K562 (cell line): ENCODE measurements at regions not wholly inside any gene's neighbourhood (a gene's known extent, or its start where the extent isn't known, plus 50 kb on each side); places are given as distances from the start of the nearest gene placed in this dataset.

ENCODE experiments used
- ATAC-seq: fragments of 200-7000 bp; cut with Tn5 transposase; 3 replicates; pipeline ENCODE4 v1.9.1; 2020; ENCODE audit warnings: moderate library complexity
- BruUV-seq: library from RNA; stranded (reverse); fragments of 400-500 nt; replicated peaks from 2 replicates; lab custom pipeline; 2021; lab: Mats Ljungman, UMichigan
- CTCF ChIA-PET: fragments of 300-600 bp; formaldehyde crosslinking; extraction: SDS; loops from one replicate; lab custom pipeline; 2021; ENCODE audit warnings: low intra/inter-chr PET ratio; lab: Yijun Ruan, JAX
- POLR2A ChIA-PET: fragments of 300-600, 350-650 bp; sonication (Branson Sonifier 250); formaldehyde crosslinking; extraction: SDS; loops from one replicate; lab custom pipeline; 2021; ENCODE audit warnings: antibody characterized with exemption, inconsistent platforms; lab: Yijun Ruan, JAX
- DNase-seq, 4 experiments: peaks; one replicate each; pipeline versions ENCODE4 v3.0.0 to v3.0.0-alpha.2; 2011 to 2018; ENCODE audit warnings: low spot score in 3 of 4, mixed read lengths in 3 of 4; ENCODE audit errors: extremely low read depth in 1 of 4
- FAIRE-seq: peaks from 2 replicates; lab custom pipeline; 2011; peaks lifted over from hg19 to GRCh38; lab: Jason Lieb, UNC
- H2AFZ ChIP-seq: 2 replicates; pipeline ENCODE4 v1.6.0; 2011; ENCODE audit warnings: low read depth, low read length, control low read depth, inconsistent platforms
- H3K27ac ChIP-seq: fragments of 200-600 bp; 3 replicates; pipeline ENCODE4 v1.8.0; 2011; ENCODE audit warnings: low read depth, mild to moderate bottlenecking, control low read depth, inconsistent platforms, low read length, moderate library complexity, mixed read lengths; ENCODE audit errors: extremely low read depth
- H3K27me3 ChIP-seq, 2 experiments: fragments of 300-600 bp in 1 of 2; 2 replicates in 1 of 2; 3 replicates in 1 of 2; pipeline versions ENCODE4 v1.6.0 to v1.8.0; 2011; ENCODE audit warnings: inconsistent platforms in 2 of 2, low read length in 2 of 2, mild to moderate bottlenecking in 1 of 2, mixed read lengths in 1 of 2, moderate library complexity in 1 of 2; ENCODE audit not compliant: control insufficient read depth in 2 of 2, insufficient read depth in 2 of 2
- H3K36me3 ChIP-seq: fragments of 300-600 bp; 3 replicates; pipeline ENCODE4 v1.8.0; 2011; ENCODE audit warnings: mild to moderate bottlenecking, low read length, inconsistent platforms; ENCODE audit not compliant: control insufficient read depth, insufficient read depth
- H3K4me1 ChIP-seq, 2 experiments: fragments of 200-600 bp in 1 of 2; replicated peaks in 1 of 2; 2 replicates in 1 of 2; 3 replicates in 1 of 2; pipeline versions ENCODE4 v1.5.1 to v1.8.0; 2011; ENCODE audit warnings: inconsistent platforms in 2 of 2, low read length in 2 of 2, mild to moderate bottlenecking in 1 of 2, mixed read lengths in 1 of 2, moderate library complexity in 1 of 2; ENCODE audit not compliant: control insufficient read depth in 2 of 2, insufficient read depth in 2 of 2
- H3K4me2 ChIP-seq: 2 replicates; pipeline ENCODE4 v1.6.1; 2011; ENCODE audit warnings: low read length, control low read depth, inconsistent platforms, mixed read lengths; ENCODE audit not compliant: insufficient read depth
- H3K4me3 ChIP-seq: fragments of 200-600 bp; sonication (generic), shearing (Covaris generic); 2 replicates; pipeline ENCODE4 v1.5.1; 2016; ENCODE audit warnings: control low read depth, inconsistent platforms
- H3K79me2 ChIP-seq: fragments of 200-600 bp; 3 replicates; pipeline ENCODE4 v1.8.0; 2011; ENCODE audit warnings: low read length, inconsistent platforms; ENCODE audit not compliant: control insufficient read depth, insufficient read depth
- H3K9ac ChIP-seq, 2 experiments: 2 replicates each; pipeline versions ENCODE4 v1.6.0 to v1.6.1; 2011; ENCODE audit warnings: low read depth in 2 of 2, low read length in 2 of 2, control low read depth in 1 of 2, inconsistent platforms in 1 of 2, mild to moderate bottlenecking in 1 of 2, mixed read lengths in 1 of 2; ENCODE audit not compliant: insufficient read depth in 1 of 2
- H3K9me1 ChIP-seq: one replicate; pipeline ENCODE4 v1.6.0; 2011; ENCODE audit warnings: inconsistent platforms, mild to moderate bottlenecking, low read length, moderate library complexity; ENCODE audit not compliant: control insufficient read depth, insufficient read depth
- H3K9me3 ChIP-seq: replicated peaks from 2 replicates; pipeline ENCODE4 v1.5.1; 2011; ENCODE audit warnings: low read depth, low read length, inconsistent platforms; ENCODE audit not compliant: control insufficient read depth, insufficient read depth
- H4K20me1 ChIP-seq: replicated peaks from 2 replicates; pipeline ENCODE4 v1.6.1; 2011; ENCODE audit warnings: low read length, inconsistent platforms, mixed read lengths; ENCODE audit not compliant: control insufficient read depth, insufficient read depth
- CBX1 ChIP-seq: sonication (generic); IDR thresholded peaks from 2 replicates; pipeline ENCODE4 v1.6.1; 2016; ENCODE audit warnings: antibody characterized with exemption, low read depth, mild to moderate bottlenecking
- CHCHD3 ChIP-seq: fragments of 250-450 bp; sonication (Bioruptor Pico); IDR thresholded peaks from 2 replicates; pipeline ENCODE4 v2.1.2; 2022; ENCODE audit warnings: mild to moderate bottlenecking
- EZH2 ChIP-seq: IDR thresholded peaks from 2 replicates; pipeline ENCODE4 v1.6.1; 2012; ENCODE audit warnings: low read depth, mild to moderate bottlenecking, inconsistent platforms, low read length, borderline replicate concordance
- HDAC6 ChIP-seq: IDR thresholded peaks from 2 replicates; pipeline ENCODE4 v1.6.1; 2012; ENCODE audit warnings: low read depth, mild to moderate bottlenecking, control low read depth, inconsistent platforms, low read length, moderate library complexity
- SMAD3 ChIP-seq: fragments of 450-650 bp; formaldehyde crosslinking; conservative IDR thresholded peaks from 2 replicates; pipeline ENCODE4 v1.4.0; 2020; ENCODE audit warnings: mild to moderate bottlenecking
- SMARCC2 ChIP-seq: fragments of 450-650 bp; IDR thresholded peaks from 2 replicates; pipeline ENCODE4 v1.6.1; 2017; ENCODE audit warnings: antibody characterized with exemption, moderate library complexity, mild to moderate bottlenecking, low read depth
- ZBTB34 ChIP-seq: fragments of 250-450 bp; sonication (Bioruptor Pico); IDR thresholded peaks from 2 replicates; pipeline ENCODE4 v1.8.0; 2021; ENCODE audit warnings: mild to moderate bottlenecking, moderate library complexity
- ZNF224 ChIP-seq: sonication (generic); formaldehyde crosslinking; IDR thresholded peaks from 2 replicates; pipeline ENCODE4 v1.8.0; 2022; ENCODE audit warnings: mild to moderate bottlenecking, missing genetic modification reagents
- ZNF655 ChIP-seq: fragments of 250-450 bp; sonication (Bioruptor Pico); IDR thresholded peaks from 2 replicates; pipeline ENCODE4 v1.5.0; 2021
- WGBS: fragments of 100-300 bp; shearing (Covaris generic); methylation state at CpG from one replicate; pipeline ENCODE4 v1.1.6; 2016; ENCODE audit warnings: low coverage, mixed read lengths; ENCODE audit not compliant: insufficient coverage; ENCODE audit errors: missing lambda C conversion rate; 5-methylcytosine and 5-hydroxymethylcytosine counted together
- in situ Hi-C: fragments of 300-500 bp; cut with MboI; formaldehyde crosslinking; loops from 4 replicates; pipeline ENCODE4 v1.15.0; 2018; ENCODE audit warnings: inconsistent platforms, mixed read lengths
- intact Hi-C: fragments of 100-400 bp; cut with micrococcal nuclease; formaldehyde crosslinking; loops from 2 replicates; pipeline ENCODE4 v1.14.2; 2022

GRCh38 chr12:91388573-91388972, 206.0 kb upstream of the DCN start:
- ChIA-PET POLR2A (interaction anchor here (1.2 kb wide), 1 partner anchor 33 kb away, joined by 3 read pairs; no protein-coding TSS in a partner anchor), CTCF (no interaction called here)
- H3K27me3 ChIP-seq: no peaks in the 10 kb centered on the region
- H3K4me1 ChIP-seq: no peaks in the 10 kb centered on the region; a peak in 2 of 5 replicates
- in situ Hi-C loops: loop anchor here (5.0 kb wide), 1 partner anchor 1184 kb away; no protein-coding TSS in a partner anchor
- no peak for ATAC-seq
- no peak overlapping the region for H3K27ac ChIP-seq
- no peak for TF ChIP-seq SMARCC2
- no peak for TF ChIP-seq EZH2
- no peak for TF ChIP-seq CHCHD3 (CRISPR knock-in tag)
- TF ChIP-seq CBX1: no peak
- no peak for TF ChIP-seq HDAC6
- no peak for TF ChIP-seq SMAD3 (CRISPR knock-in tag)
- TF ChIP-seq ZNF655 (CRISPR knock-in tag): no peak
- no peak for TF ChIP-seq ZNF224
- no peak for TF ChIP-seq ZBTB34 (CRISPR knock-in tag)
- TF ChIP-seq, all 486 proteins: peak for 0
- Histone ChIP-seq H4K20me1 (no peaks in the 10 kb centered on the region), H3K4me2 (no peak overlapping the region), H3K9me3 (no peaks in the 10 kb centered on the region), H3K9me1 (no peaks in the 10 kb centered on the region), H3K4me3 (no peak overlapping the region), H3K9ac (no peak overlapping the region), H2AFZ (no peak overlapping the region), H3K36me3 (no peaks in the 10 kb centered on the region; the same call in 2 of the 3 replicates), H3K79me2 (no peaks in the 10 kb centered on the region)
- DNase-seq (no peak), FAIRE-seq (peak; percentile 19)
- intact Hi-C loops: loop anchor here (10.0 kb wide), 3 partner anchors 246 to 1016 kb away; no protein-coding TSS in a partner anchor
- WGBS: 38% methylated on average over 1 of the region's 1 CpG
- BruUV-seq: no TSS peak
